ENCODE measurements at regions not wholly inside any gene's neighbourhood (a gene's known extent, or its start where the extent isn't known, plus 50 kb on each side); places are given as distances from the start of the nearest gene placed in this dataset.
"Not testable (repeated sequence)": the region's sequence is repeated elsewhere in the genome, so short reads cannot be mapped to it uniquely, and the experiment has no call there.

- no peak for DNase-seq (ENCODE audit: low read depth)
Observed at GRCh38 chr14:65153101-65153500, 50.8 kb upstream of the MAX start.

GRCh38 chr14:65156568-65157366 is 54.5 kb upstream of the MAX start:
- no peak for DNase-seq (ENCODE audit: low read depth)

GRCh38 chr14:65159281-65160062 is 57.2 kb upstream of the MAX start:
- no peak for DNase-seq (ENCODE audit: low read depth)

- no peak for DNase-seq (ENCODE audit: low read depth)
Observed at GRCh38 chr14:65160091-65160490, 57.8 kb upstream of the MAX start.

GRCh38 chr14:65162031-65162430 is 59.7 kb upstream of the MAX start:
- DNase-seq (ENCODE audit: low read depth): no peak

GRCh38 chr14:65164068-65164824 is 61.9 kb upstream of the MAX start:
- no peak for DNase-seq (ENCODE audit: low read depth)

GRCh38 chr14:65164825-65165135 is 62.5 kb upstream of the MAX start:
- no peak for DNase-seq (ENCODE audit: low read depth)

GRCh38 chr14:65167072-65167645 is 64.8 kb upstream of the MAX start:
- no peak for DNase-seq (ENCODE audit: low read depth)

GRCh38 chr14:65168840-65169239 is 66.5 kb upstream of the MAX start:
- DNase-seq (ENCODE audit: low read depth): no peak

- DNase-seq (ENCODE audit: low read depth): no peak
Observed at GRCh38 chr14:65169351-65169750, 67.0 kb upstream of the MAX start.

- DNase-seq (ENCODE audit: low read depth): no peak
Observed at GRCh38 chr14:65170318-65170717, 68.0 kb upstream of the MAX start.

- peak; percentile 22 for DNase-seq (ENCODE audit: low read depth)
Observed at GRCh38 chr14:65170768-65171507, 68.6 kb upstream of the MAX start.

GRCh38 chr14:65173973-65174693 is 71.8 kb upstream of the MAX start:
- DNase-seq (ENCODE audit: low read depth): no peak

- DNase-seq (ENCODE audit: low read depth): no peak
Observed at GRCh38 chr14:65174783-65175182, 72.5 kb upstream of the MAX start.

GRCh38 chr14:65177551-65177950 is 75.2 kb upstream of the MAX start:
- no peak for DNase-seq (ENCODE audit: low read depth)

- not testable (repeated sequence) for DNase-seq (ENCODE audit: low read depth)
Observed at GRCh38 chr14:65179231-65179630, 76.9 kb upstream of the MAX start.

- DNase-seq (ENCODE audit: low read depth): no peak
Observed at GRCh38 chr14:65179918-65180724, 77.8 kb upstream of the MAX start.

GRCh38 chr14:65180725-65181025 is 78.4 kb upstream of the MAX start:
- DNase-seq (ENCODE audit: low read depth): no peak

- no peak for DNase-seq (ENCODE audit: low read depth)
Observed at GRCh38 chr14:65184032-65184764, 81.9 kb upstream of the MAX start.

All from forelimb muscle (tissue), 1 donor.